ENCODE measurements at regions not wholly inside any gene's neighbourhood (a gene's known extent, or its start where the extent isn't known, plus 50 kb on each side); places are given as distances from the start of the nearest gene placed in this dataset.

- ATAC-seq = no peak
- WGBS, 2 donors (ENCODE audit: low coverage in 1 of 2) = no CpG with 5 or more reads among the region's 51 CpGs
Observed at GRCh38 chr20:29740951-29741593, 1516.4 kb upstream of the DEFB115 start.

GRCh38 chr20:29741594-29741893, 1515.9 kb upstream of the DEFB115 start:
- Histone ChIP-seq H3K36me3 (no peaks in the 10 kb centered on the region), H3K27me3 (peaks cover 45% of the 10 kb centered on the region), H3K4me3 (no peak overlapping the region), H3K27ac (no peak overlapping the region), H3K4me1 (no peaks in the 10 kb centered on the region), H3K9me3 (peaks cover 0 to 76% (median 0%) of the 10 kb centered on the region in 3 donors)
- TF ChIP-seq POLR2AphosphoS5 (IDR thresholded peaks at IDR 0.05) (no peak), EP300 (IDR thresholded peaks at IDR 0.05) (no peak), POLR2A (IDR thresholded peaks at IDR 0.05) (no peak), CTCF (IDR thresholded peaks at IDR 0.05) (no peak)
- WGBS, 2 donors (ENCODE audit: low coverage in 1 of 2) = no CpG with 5 or more reads among the region's 13 CpGs
- no peak for ATAC-seq

More at GRCh38 chr20:29740951-29741593, 1516.4 kb upstream of the DEFB115 start:
- Histone ChIP-seq H3K9me3 (peaks cover 0 to 81% (median 0%) of the 10 kb centered on the region in 3 donors), H3K27me3 (peaks cover 45% of the 10 kb centered on the region), H3K4me1 (no peaks in the 10 kb centered on the region), H3K36me3 (no peaks in the 10 kb centered on the region), H3K4me3 (no peak overlapping the region), H3K27ac (no peak overlapping the region)
- TF ChIP-seq POLR2AphosphoS5 (IDR thresholded peaks at IDR 0.05) = no peak
- no peak for TF ChIP-seq POLR2A (IDR thresholded peaks at IDR 0.05)
- TF ChIP-seq CTCF (IDR thresholded peaks at IDR 0.05) = no peak
- TF ChIP-seq EP300 (IDR thresholded peaks at IDR 0.05) = no peak

GRCh38 chr20:29741894-29742698, 1515.4 kb upstream of the DEFB115 start:
- TF ChIP-seq EP300 (IDR thresholded peaks at IDR 0.05) (no peak), CTCF (IDR thresholded peaks at IDR 0.05) (no peak), POLR2AphosphoS5 (IDR thresholded peaks at IDR 0.05) (no peak), POLR2A (IDR thresholded peaks at IDR 0.05) (no peak)
- Histone ChIP-seq H3K4me3 (no peak overlapping the region), H3K27me3 (peaks cover 45% of the 10 kb centered on the region), H3K9me3 (peaks cover 0 to 70% (median 0%) of the 10 kb centered on the region in 3 donors), H3K27ac (no peak overlapping the region), H3K4me1 (no peaks in the 10 kb centered on the region), H3K36me3 (no peaks in the 10 kb centered on the region)
- no peak for ATAC-seq
- 68 to 70% methylated on average over 15 to 34 of the region's 88 CpGs for WGBS, 2 donors (ENCODE audit: low coverage in 1 of 2)

GRCh38 chr20:29742699-29743100, 1514.8 kb upstream of the DEFB115 start:
- no CpG with 5 or more reads among the region's 41 CpGs for WGBS, 2 donors (ENCODE audit: low coverage in 1 of 2)

GRCh38 chr20:29743101-29743931, 1514.1 kb upstream of the DEFB115 start:
- WGBS, 2 donors (ENCODE audit: low coverage in 1 of 2) = 18% methylated on average over 5 of the region's 80 CpGs; no CpG with 5 or more reads in 1 of the 2 donors
- Histone ChIP-seq H3K27me3 (peaks cover 45% of the 10 kb centered on the region), H3K27ac (no peak overlapping the region), H3K4me3 (no peak overlapping the region), H3K36me3 (no peaks in the 10 kb centered on the region), H3K4me1 (no peaks in the 10 kb centered on the region), H3K9me3 (peaks cover 0 to 58% (median 0%) of the 10 kb centered on the region in 3 donors)
- no peak for ATAC-seq
- no peak for TF ChIP-seq POLR2AphosphoS5 (IDR thresholded peaks at IDR 0.05)
- no peak for TF ChIP-seq POLR2A (IDR thresholded peaks at IDR 0.05)
- TF ChIP-seq CTCF (IDR thresholded peaks at IDR 0.05) = no peak
- TF ChIP-seq EP300 (IDR thresholded peaks at IDR 0.05) = no peak

More at GRCh38 chr20:29742699-29743100, 1514.8 kb upstream of the DEFB115 start:
- ATAC-seq = no peak
- peaks cover 45% of the 10 kb centered on the region for H3K27me3 ChIP-seq
- H3K36me3 ChIP-seq = no peaks in the 10 kb centered on the region
- no peak overlapping the region for H3K27ac ChIP-seq
- H3K9me3 ChIP-seq = peaks cover 0 to 64% (median 0%) of the 10 kb centered on the region in 3 donors
- no peaks in the 10 kb centered on the region for H3K4me1 ChIP-seq
- H3K4me3 ChIP-seq = no peak overlapping the region
- TF ChIP-seq POLR2A (IDR thresholded peaks at IDR 0.05) (no peak), EP300 (IDR thresholded peaks at IDR 0.05) (no peak)
